ENCODE measurements at regions not wholly inside any gene's neighbourhood (a gene's known extent, or its start where the extent isn't known, plus 50 kb on each side); places are given as distances from the start of the nearest gene placed in this dataset.

GRCh38 chr21:14718951-14719350 is 172.8 kb upstream of the SAMSN1 start:
- DNase-seq, result no peak

DNA sequence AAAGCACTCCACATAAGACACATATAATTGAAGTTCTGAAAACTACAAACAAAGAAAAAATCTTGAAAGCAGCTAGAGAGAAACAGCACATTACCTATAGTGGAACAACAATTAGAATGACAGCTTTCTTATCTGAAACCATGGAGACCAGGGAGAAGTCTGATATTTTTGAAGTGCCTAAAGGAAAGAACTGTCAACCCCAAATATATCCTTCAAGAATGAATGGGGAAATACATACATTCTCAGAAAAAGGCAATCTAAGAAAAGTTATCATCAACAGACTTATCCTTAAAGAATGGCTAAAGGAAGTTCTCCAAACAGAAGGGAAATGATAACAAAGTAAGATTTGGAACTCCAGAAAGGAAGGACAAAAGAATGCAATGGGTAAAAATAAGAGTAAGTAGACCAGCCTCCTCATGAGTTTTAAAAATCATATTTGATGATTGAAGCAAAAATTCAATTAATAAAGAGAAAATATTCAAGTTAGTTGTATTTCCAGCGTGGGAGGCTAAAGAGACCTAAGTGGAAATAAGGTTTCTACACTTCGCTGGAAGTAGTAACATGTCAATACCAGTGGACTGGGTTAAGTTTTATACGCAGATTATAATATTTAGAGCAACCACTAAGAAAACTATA is 170.8 kb upstream of the SAMSN1 start:
- DNase-seq, result no peak

DNA sequence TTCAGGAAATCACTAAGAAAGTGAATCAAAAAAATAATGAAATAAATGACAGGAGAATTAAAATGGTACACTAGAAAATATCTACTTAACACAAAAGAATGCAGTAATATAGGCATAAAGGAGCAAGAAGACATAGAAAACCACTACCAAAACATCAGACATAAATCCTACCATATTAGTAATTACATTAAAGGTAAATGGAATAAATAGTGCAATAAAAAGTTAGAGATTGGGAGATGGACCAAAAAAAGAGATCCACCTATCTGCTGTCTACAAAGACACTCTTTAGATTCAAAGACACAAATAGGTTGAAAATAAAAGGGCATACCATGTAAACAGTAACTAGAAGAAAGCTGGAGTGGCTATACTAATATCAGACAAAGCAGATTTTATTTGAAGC is 167.0 kb upstream of the SAMSN1 start:
- no peak for DNase-seq

GRCh38 chr21:14712121-14712715 is 166.1 kb upstream of the SAMSN1 start:
- DNase-seq, result no peak

- DNase-seq, result no peak
Observed at GRCh38 chr21:14711287-14711686, 165.2 kb upstream of the SAMSN1 start.

DNA sequence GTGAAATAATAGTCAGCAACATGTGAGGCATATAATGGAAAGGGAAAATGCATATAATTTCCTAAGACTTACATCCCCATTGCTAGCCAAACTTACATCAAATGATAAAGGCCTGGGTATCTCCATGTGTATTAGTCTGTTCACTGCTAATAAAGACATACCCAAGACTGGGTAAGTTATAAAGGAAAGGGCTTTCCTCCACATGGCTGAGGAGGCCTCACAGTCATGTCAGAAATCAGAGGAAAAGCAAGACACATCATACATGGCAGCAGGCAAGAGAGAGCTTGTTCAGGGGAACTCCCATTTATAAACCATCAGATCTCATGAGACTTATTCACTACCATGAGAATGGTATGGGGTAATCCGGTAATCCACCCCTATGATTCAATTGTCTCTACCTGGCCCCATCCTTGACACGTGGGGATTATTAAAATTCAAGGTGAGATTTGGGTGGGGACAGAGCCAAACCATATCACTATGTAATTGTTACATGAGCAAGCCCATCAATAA is 161.5 kb upstream of the SAMSN1 start:
- no peak for DNase-seq

DNA sequence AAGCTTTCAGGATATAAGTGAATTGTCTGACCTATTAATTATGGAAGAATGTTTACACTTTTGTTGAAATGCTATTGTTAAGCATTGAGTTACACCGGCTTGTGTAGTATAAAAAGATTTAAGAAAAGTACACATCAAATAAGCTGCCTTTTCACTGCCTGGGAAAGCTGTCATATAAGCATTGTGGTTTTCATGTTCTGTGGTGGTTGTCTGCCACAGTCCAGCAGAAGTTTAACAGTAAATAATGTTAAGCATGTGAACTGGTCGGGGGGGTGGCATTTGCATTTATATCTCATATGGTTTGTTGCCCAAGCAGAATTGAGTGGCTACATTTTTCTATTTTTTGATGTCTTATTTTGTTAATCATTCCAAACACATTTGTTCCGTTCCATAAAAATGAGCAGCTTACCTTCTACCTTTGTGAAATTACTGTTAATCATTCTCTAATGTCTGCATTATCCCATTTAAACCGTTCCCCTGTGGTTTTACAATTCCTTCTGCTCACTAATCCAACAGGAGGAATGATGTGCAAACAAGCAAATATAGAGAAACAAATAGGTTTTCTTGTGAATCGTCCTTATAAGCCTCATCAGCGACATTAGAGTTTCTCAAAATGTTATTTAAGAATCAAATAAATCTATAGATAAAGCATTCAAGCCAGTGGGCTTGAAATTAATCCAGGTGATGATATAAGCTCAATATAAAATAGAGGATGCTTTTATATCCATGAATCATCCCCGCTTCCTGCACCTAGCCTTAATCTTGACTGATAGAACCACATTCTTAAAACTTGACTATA is 160.8 kb upstream of the SAMSN1 start:
- DNase-seq, result no peak

DNA sequence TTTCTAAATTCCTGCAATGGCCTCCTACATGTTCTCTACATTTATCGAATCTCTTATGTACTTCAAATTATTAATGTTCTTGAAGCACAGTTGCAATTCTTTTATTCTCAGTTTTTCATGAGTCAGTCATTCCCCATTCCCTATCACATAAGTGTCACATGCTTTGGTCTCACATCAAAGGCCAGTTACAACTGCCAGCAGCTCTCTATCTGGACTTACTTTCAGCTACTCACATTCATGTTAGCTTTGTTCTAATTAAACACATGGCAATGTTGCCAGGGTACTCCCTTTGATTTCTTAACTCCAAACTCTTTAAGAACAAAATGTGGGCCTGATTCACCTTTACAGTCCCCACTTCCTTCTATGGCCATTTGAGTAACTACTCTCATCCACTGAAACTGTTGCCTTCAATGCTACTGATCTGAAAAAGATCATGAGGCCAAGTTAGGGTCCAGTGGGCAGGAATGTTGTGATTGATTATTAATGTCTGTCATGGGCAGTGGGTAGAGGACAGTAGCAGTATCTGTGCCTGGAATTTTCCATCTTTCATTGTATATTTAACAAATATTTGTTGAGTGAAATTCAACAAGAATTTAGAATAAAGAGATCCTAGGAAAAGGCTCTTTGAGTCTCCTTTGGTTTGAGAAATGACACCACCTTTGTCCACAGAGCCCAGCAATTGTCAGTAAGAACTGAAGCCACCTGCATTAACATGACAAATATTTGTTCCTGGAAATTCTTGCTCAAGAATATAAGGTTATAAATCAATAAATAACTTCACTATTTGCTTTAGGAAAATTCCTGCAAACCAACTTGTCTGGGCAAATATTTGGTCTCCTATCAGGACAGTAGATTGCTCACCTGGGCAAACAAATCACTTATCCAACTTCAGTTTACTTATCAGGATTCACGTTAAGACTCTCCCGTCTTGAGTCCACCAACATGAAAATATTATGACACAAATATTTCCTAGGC is 153.6 kb upstream of the SAMSN1 start:
- DNase-seq, result no peak

DNA sequence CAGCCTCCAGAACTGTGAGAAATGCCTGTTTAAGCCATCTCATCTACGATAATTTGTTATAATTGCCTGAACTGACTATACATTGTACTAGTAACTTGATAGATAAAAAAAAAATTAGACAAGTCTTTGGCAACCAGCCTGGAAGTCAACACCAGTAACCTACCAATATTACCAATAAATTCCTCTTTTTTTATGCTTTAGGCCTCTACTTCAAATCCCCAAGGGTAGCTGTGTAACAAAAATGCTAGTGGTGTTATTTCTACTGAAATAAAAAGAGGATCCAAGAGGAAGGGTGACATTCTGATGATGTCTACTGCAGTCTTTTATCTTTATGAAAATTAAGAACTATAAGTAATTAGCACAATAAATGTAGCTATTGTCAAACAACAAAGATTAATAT is 151.7 kb upstream of the SAMSN1 start:
- DNase-seq, result no peak

DNA sequence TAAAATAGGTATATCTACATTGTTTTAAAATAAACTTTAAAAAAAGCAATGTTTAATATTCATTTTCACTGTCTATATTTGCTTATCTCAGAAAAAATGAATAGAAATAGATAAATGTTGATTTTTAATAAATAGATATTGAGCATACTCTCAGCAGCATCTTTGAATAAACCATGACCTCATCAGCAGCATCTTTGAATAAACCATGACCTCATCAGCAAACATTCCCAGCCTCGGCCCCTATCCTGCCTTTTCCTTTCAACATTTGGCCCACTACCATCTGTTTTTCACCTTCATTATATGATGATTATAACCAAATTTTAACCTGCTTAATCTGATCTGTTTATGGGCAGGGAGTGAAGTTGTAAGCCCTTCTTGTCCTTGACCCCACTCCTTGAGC is 148.7 kb upstream of the SAMSN1 start:
- no peak for DNase-seq

DNA sequence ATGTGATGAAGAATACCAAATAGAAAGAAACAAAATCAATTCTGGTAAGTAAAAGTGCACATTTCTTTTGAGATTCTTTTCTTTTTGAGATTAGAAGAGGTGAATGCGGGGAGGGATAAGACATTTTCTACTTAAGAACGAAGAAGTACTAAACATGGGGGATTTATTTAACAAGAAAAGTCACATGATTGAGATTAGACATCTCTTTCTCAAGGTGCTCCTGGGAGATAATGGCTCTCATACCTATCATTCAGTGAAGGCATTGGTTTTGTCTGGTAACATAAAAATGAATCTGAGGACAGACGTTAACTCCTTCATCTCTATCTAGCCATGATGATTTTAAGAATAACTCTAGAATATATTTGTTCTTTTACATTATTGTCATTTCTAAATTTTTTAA is 147.9 kb upstream of the SAMSN1 start:
- DNase-seq, result no peak

DNA sequence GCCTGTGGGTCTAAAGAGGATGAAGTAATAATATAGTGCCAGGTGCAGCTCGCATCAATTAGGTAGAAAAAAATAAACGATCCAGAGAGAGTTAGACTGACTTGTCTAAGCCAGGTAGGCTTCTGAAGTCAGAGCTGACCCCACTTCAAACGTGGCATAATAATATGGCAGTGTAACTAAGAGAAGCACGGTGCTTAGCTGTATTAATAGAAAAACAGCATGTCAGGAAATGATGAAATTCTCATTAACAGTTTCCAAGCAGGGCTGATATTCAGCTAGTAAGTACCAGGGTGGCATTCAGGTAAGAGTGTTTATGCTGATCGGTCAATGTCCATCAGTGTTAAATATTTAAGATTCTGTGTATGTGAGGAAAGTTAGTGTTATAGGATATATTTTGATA is 145.8 kb upstream of the SAMSN1 start:
- no peak for DNase-seq

DNA sequence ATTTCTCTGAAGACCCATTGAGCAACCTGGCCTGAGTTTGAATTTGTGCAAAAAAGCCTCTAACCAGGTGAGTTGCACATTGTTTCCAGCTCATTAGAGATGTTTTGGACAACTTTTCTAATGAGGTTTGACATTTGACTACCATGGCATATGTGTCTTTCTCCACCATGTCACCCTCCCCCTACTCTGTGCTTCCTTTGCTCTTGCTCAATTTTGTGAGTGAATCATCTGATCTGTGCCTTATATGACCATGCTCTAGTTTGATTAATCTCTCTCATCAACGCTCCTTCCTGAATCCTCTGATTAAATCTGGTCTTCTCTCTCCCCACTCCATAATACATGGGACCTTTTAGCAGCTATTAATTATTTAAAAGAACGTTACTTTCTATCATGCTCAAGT is 144.8 kb upstream of the SAMSN1 start:
- no peak for DNase-seq

DNA sequence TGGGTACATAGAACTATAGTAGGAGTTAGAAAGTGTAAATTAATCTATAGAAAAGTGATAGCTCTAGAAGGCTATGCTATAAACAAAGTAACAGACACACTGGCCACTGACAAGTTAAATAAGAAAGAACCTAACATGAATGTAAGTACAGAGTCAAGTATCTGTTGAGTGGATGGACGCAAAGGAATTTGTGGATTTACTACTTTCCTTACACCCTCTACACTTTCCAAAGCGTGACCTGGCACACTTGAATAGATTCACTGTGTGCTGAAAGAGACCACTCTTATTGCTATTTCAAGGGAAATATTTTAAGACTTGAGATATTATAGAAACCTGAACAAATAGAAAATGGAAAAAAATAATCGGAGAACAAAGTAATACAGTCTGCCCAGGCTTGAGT is 142.8 kb upstream of the SAMSN1 start:
- no peak for DNase-seq

GRCh38 chr21:14688412-14688811 is 142.3 kb upstream of the SAMSN1 start:
- DNase-seq, result no peak

DNA sequence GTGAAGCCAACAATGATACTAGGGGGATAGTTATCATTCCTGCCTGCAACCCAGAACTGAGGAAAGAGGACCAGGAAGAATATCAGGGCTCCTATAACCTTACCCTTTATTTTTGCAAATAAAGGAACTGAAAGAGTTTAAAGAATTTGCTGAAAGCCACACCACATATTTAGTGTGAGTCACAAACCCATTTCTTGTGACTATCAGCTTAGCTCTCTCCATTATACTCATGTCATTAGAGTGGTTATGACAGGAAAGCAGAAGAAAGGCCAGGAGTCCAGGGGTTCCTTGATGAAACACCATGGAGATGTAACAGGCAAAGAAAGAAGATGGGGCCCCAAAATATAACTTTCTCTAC is 141.1 kb upstream of the SAMSN1 start:
- no peak for DNase-seq

GRCh38 chr21:14686466-14687267 is 140.6 kb upstream of the SAMSN1 start:
- DNase-seq, result no peak

- no peak for DNase-seq
Observed at GRCh38 chr21:14685568-14685967, 139.5 kb upstream of the SAMSN1 start.

GRCh38 chr21:14684071-14684470 is 138.0 kb upstream of the SAMSN1 start:
- DNase-seq, result no peak

GRCh38 chr21:14683063-14683462 is 136.9 kb upstream of the SAMSN1 start:
- DNase-seq, result no peak

- DNase-seq, result no peak
Observed at GRCh38 chr21:14678973-14679574, 133.0 kb upstream of the SAMSN1 start.
